CD4-positive, CD25-positive, alpha-beta regulatory T cell (primary cell): ENCODE measurements at regions not wholly inside any gene's neighbourhood (a gene's known extent, or its start where the extent isn't known, plus 50 kb on each side); places are given as distances from the start of the nearest gene placed in this dataset.

Experiments used
- ATAC-seq, 2 donors: fragments of 150-1000 bp; cut with Tn5 transposase; one replicate each; pipeline ENCODE4 v1.10.0; 2021; ENCODE audit warnings: low read depth in 2 of 2, moderate number of reproducible peaks in 2 of 2, moderate library complexity in 1 of 2
- DNase-seq, 3 donors: peaks; one replicate each; pipeline versions ENCODE4 v3.0.0 to v3.0.0-alpha.2; 2012 to 2022; ENCODE audit warnings: mixed read lengths in 1 of 3
- H3K27ac ChIP-seq: one replicate; pipeline ENCODE4 v1.7.0; 2013; ENCODE audit warnings: mild to moderate bottlenecking, low read length; ENCODE audit not compliant: insufficient read depth, poor library complexity, severe bottlenecking
- H3K27me3 ChIP-seq: one replicate; pipeline ENCODE4 v1.7.0; 2013; ENCODE audit warnings: low read length; ENCODE audit not compliant: control insufficient read depth, insufficient read depth
- H3K36me3 ChIP-seq: one replicate; pipeline ENCODE4 v1.7.0; 2013; ENCODE audit warnings: mild to moderate bottlenecking, low read length, moderate library complexity; ENCODE audit not compliant: control insufficient read depth, insufficient read depth
- H3K4me1 ChIP-seq: 2 replicates; pipeline ENCODE4 v1.7.0; 2013; ENCODE audit warnings: mild to moderate bottlenecking, low read length; ENCODE audit not compliant: insufficient read depth, control insufficient read depth, poor library complexity, severe bottlenecking
- H3K4me3 ChIP-seq: one replicate; pipeline ENCODE4 v1.7.0; 2013; ENCODE audit warnings: low read depth, mild to moderate bottlenecking, low read length, moderate library complexity
- H3K9me3 ChIP-seq, 2 experiments: 1 replicate in 1 of 2; 2 replicates in 1 of 2; pipeline ENCODE4 v1.7.0; 2013; ENCODE audit warnings: low read length in 2 of 2, mild to moderate bottlenecking in 1 of 2, moderate library complexity in 1 of 2; ENCODE audit not compliant: control insufficient read depth in 2 of 2
- H3K27ac Mint-ChIP-seq, 3 donors: one replicate each; pipeline ENCODE4 v1.8.0; 2020 to 2022; ENCODE audit warnings: mild to moderate bottlenecking in 3 of 3, mixed read lengths in 3 of 3, moderate library complexity in 2 of 3
- H3K27me3 Mint-ChIP-seq: one replicate; pipeline ENCODE4 v1.8.0; 2022; ENCODE audit warnings: mild to moderate bottlenecking, mixed read lengths
- H3K36me3 Mint-ChIP-seq: one replicate; pipeline ENCODE4 v1.8.0; 2020; ENCODE audit warnings: mixed read lengths
- H3K4me1 Mint-ChIP-seq, 4 donors: one replicate each; pipeline ENCODE4 v1.8.0; 2020 to 2022; ENCODE audit warnings: mixed read lengths in 4 of 4, mild to moderate bottlenecking in 1 of 4
- H3K4me3 Mint-ChIP-seq, 4 donors: one replicate each; pipeline ENCODE4 v1.8.0; 2020 to 2022; ENCODE audit warnings: mild to moderate bottlenecking in 4 of 4, mixed read lengths in 4 of 4, moderate library complexity in 3 of 4
- H3K9me3 Mint-ChIP-seq, 7 donors: one replicate each; pipeline ENCODE4 v1.8.0; 2020 to 2022; ENCODE audit warnings: mixed read lengths in 7 of 7, mild to moderate bottlenecking in 3 of 7, moderate library complexity in 2 of 7

GRCh38 chr13:63088226-63088625, 1672.6 kb upstream of the PCDH20 start:
- H3K4me3 Mint-ChIP-seq, result no peak overlapping the region

GRCh38 chr13:63086286-63086685, 1670.6 kb upstream of the PCDH20 start:
- no peak for DNase-seq

More at GRCh38 chr13:63088226-63088625, 1672.6 kb upstream of the PCDH20 start:
- Mint-ChIP-seq H3K27ac (no peak overlapping the region), H3K36me3 (no peaks in the 10 kb centered on the region), H3K4me1 (no peaks in the 10 kb centered on the region), H3K27me3 (no peaks in the 10 kb centered on the region), H3K9me3 (peaks cover 0 to 36% (median 4%) of the 10 kb centered on the region in 7 donors)
- no peak overlapping the region for H3K27ac ChIP-seq
- no peaks in the 10 kb centered on the region for H3K4me1 ChIP-seq
- DNase-seq (no peak), ATAC-seq (no peak)
- peaks cover 0 to 6% of the 10 kb centered on the region in 2 experiments for H3K9me3 ChIP-seq
- no peaks in the 10 kb centered on the region for H3K27me3 ChIP-seq
- no peaks in the 10 kb centered on the region for H3K36me3 ChIP-seq
- no peak overlapping the region for H3K4me3 ChIP-seq

GRCh38 chr13:63085851-63086250, 1670.2 kb upstream of the PCDH20 start:
- Mint-ChIP-seq H3K27me3 (no peaks in the 10 kb centered on the region), H3K36me3 (no peaks in the 10 kb centered on the region)
- H3K27ac ChIP-seq, result no peak overlapping the region

More at GRCh38 chr13:63086286-63086685, 1670.6 kb upstream of the PCDH20 start:
- Histone ChIP-seq H3K4me3 (no peak overlapping the region), H3K27ac (no peak overlapping the region), H3K9me3 (peaks cover 0 to 6% of the 10 kb centered on the region in 2 experiments), H3K27me3 (no peaks in the 10 kb centered on the region), H3K36me3 (no peaks in the 10 kb centered on the region), H3K4me1 (no peaks in the 10 kb centered on the region)
- Mint-ChIP-seq H3K4me1 (no peaks in the 10 kb centered on the region), H3K4me3 (no peak overlapping the region), H3K36me3 (no peaks in the 10 kb centered on the region), H3K27ac (no peak overlapping the region), H3K9me3 (peaks cover 0 to 41% (median 7%) of the 10 kb centered on the region in 7 donors), H3K27me3 (no peaks in the 10 kb centered on the region)
- ATAC-seq, result no peak

GRCh38 chr13:63081400-63082014, 1665.9 kb upstream of the PCDH20 start:
- DNase-seq, result no peak
- Mint-ChIP-seq H3K36me3 (no peaks in the 10 kb centered on the region), H3K4me3 (no peak overlapping the region), H3K27ac (no peak overlapping the region), H3K27me3 (no peaks in the 10 kb centered on the region), H3K4me1 (no peaks in the 10 kb centered on the region), H3K9me3 (peaks cover 0 to 39% (median 6%) of the 10 kb centered on the region in 7 donors)
- Histone ChIP-seq H3K9me3 (peaks cover 6 to 9% of the 10 kb centered on the region in 2 experiments), H3K36me3 (no peaks in the 10 kb centered on the region), H3K4me1 (no peaks in the 10 kb centered on the region), H3K4me3 (no peak overlapping the region), H3K27ac (no peak overlapping the region), H3K27me3 (no peaks in the 10 kb centered on the region)
- ATAC-seq, result no peak

More at GRCh38 chr13:63085851-63086250, 1670.2 kb upstream of the PCDH20 start:
- no peak for DNase-seq
- H3K9me3 ChIP-seq, result peaks cover 0 to 6% of the 10 kb centered on the region in 2 experiments
- no peaks in the 10 kb centered on the region for H3K4me1 ChIP-seq
- no peak overlapping the region for H3K4me3 Mint-ChIP-seq
- H3K27me3 ChIP-seq, result no peaks in the 10 kb centered on the region
- no peak overlapping the region for H3K4me3 ChIP-seq
- H3K36me3 ChIP-seq, result no peaks in the 10 kb centered on the region
- H3K4me1 Mint-ChIP-seq, result no peaks in the 10 kb centered on the region
- no peak overlapping the region for H3K27ac Mint-ChIP-seq
- H3K9me3 Mint-ChIP-seq, result peaks cover 2 to 41% (median 8%) of the 10 kb centered on the region in 7 donors
- no peak for ATAC-seq

GRCh38 chr13:63075126-63075525, 1659.5 kb upstream of the PCDH20 start:
- H3K4me1 Mint-ChIP-seq, result no peaks in the 10 kb centered on the region
- no peak overlapping the region for H3K27ac Mint-ChIP-seq
- H3K9me3 Mint-ChIP-seq, result peaks cover 0 to 31% (median 5%) of the 10 kb centered on the region in 7 donors

GRCh38 chr13:63050287-63050686, 1634.6 kb upstream of the PCDH20 start:
- no peak overlapping the region for H3K27ac Mint-ChIP-seq
- DNase-seq (no peak), ATAC-seq (no peak)
- no peaks in the 10 kb centered on the region for H3K27me3 Mint-ChIP-seq
- no peak overlapping the region for H3K4me3 ChIP-seq
- peaks cover 3 to 17% of the 10 kb centered on the region in 2 experiments for H3K9me3 ChIP-seq
- peaks cover 5 to 33% (median 10%) of the 10 kb centered on the region in 7 donors for H3K9me3 Mint-ChIP-seq
- no peak overlapping the region for H3K4me3 Mint-ChIP-seq
- no peaks in the 10 kb centered on the region for H3K4me1 Mint-ChIP-seq
- no peak overlapping the region for H3K27ac ChIP-seq
- H3K36me3 Mint-ChIP-seq, result no peaks in the 10 kb centered on the region
- no peaks in the 10 kb centered on the region for H3K27me3 ChIP-seq
- H3K4me1 ChIP-seq, result no peaks in the 10 kb centered on the region
- no peaks in the 10 kb centered on the region for H3K36me3 ChIP-seq

More at GRCh38 chr13:63075126-63075525, 1659.5 kb upstream of the PCDH20 start:
- H3K36me3 ChIP-seq, result no peaks in the 10 kb centered on the region
- no peak overlapping the region for H3K4me3 ChIP-seq
- DNase-seq, result no peak
- ATAC-seq, result no peak
- no peaks in the 10 kb centered on the region for H3K4me1 ChIP-seq
- H3K9me3 ChIP-seq, result peaks cover 0 to 3% of the 10 kb centered on the region in 2 experiments
- Mint-ChIP-seq H3K4me3 (no peak overlapping the region), H3K27me3 (no peaks in the 10 kb centered on the region), H3K36me3 (no peaks in the 10 kb centered on the region)
- H3K27ac ChIP-seq, result no peak overlapping the region
- H3K27me3 ChIP-seq, result no peaks in the 10 kb centered on the region

GRCh38 chr13:63048653-63049052, 1633.0 kb upstream of the PCDH20 start:
- H3K9me3 Mint-ChIP-seq, result peaks cover 2 to 25% (median 10%) of the 10 kb centered on the region in 7 donors
- Histone ChIP-seq H3K4me1 (no peaks in the 10 kb centered on the region), H3K36me3 (no peaks in the 10 kb centered on the region), H3K4me3 (no peak overlapping the region), H3K9me3 (peaks cover 3 to 16% of the 10 kb centered on the region in 2 experiments), H3K27ac (no peak overlapping the region), H3K27me3 (no peaks in the 10 kb centered on the region)
- no peak overlapping the region for H3K4me3 Mint-ChIP-seq
- H3K36me3 Mint-ChIP-seq, result no peaks in the 10 kb centered on the region
- DNase-seq, result no peak
- H3K4me1 Mint-ChIP-seq, result no peaks in the 10 kb centered on the region
- no peak overlapping the region for H3K27ac Mint-ChIP-seq
- no peak for ATAC-seq
- no peaks in the 10 kb centered on the region for H3K27me3 Mint-ChIP-seq
